NB4 (cell line): ENCODE measurements at regions not wholly inside any gene's neighbourhood (a gene's known extent, or its start where the extent isn't known, plus 50 kb on each side); places are given as distances from the start of the nearest gene placed in this dataset.
"Not testable (repeated sequence)": the region's sequence is repeated elsewhere in the genome, so short reads cannot be mapped to it uniquely, and the experiment has no call there.

Source experiments
- DNase-seq: peaks from one replicate; pipeline ENCODE4 v3.0.0; 2010; ENCODE audit warnings: low read depth
- H3K4me3 ChIP-seq: one replicate; pipeline ENCODE4 v1.5.1; 2011; ENCODE audit warnings: mild to moderate bottlenecking, low read depth, low read length, moderate library complexity
- MYC ChIP-seq: IDR thresholded peaks from 2 replicates; pipeline ENCODE4 v1.6.1; 2011; ENCODE audit warnings: low read depth, low read length
- POLR2A ChIP-seq: IDR thresholded peaks from 2 replicates; pipeline ENCODE4 v1.6.1; 2011; ENCODE audit warnings: mild to moderate bottlenecking; ENCODE audit not compliant: insufficient read length; ENCODE audit errors: extremely low read depth
- TF ChIP-seq, protein P1 (sequence below): IDR thresholded peaks from 2 replicates; pipeline ENCODE4 v1.6.1; 2011; ENCODE audit warnings: low read depth, low read length
- TF ChIP-seq, protein P2 (sequence below): IDR thresholded peaks from one replicate; pipeline ENCODE4 v1.5.1; 2012; ENCODE audit warnings: low read depth, low read length

DNA sequence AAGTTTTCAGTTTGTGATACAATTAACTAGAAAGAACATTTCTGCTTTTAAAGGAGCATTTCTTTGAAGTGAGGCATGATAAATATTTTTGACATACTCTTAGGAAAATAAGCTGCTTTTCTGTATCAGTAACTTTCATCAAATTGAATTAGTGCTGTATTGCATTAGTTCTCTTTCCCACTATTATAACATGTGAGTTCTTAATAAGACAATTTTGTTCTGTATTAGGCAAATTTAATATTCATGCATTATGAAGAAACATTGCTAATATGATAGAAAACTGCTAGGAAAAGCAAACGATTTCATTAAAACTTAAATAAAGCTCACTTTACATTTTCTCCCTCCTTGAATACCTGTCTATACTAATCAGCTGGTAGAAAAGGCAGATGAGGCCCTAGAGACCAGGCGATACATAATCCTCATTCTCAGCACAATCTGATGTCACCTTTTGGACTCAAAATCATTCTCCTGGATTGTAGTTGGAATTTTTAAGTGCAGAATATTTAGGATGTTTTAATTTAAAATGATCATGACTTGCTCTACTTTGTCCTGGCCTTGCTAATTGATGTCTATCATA lies 1636.8 kb downstream of the PCDH9 start:
- DNase-seq = no peak
- TF ChIP-seq MYC (no peak), POLR2A (no peak)
- TF ChIP-seq, protein P1, sequence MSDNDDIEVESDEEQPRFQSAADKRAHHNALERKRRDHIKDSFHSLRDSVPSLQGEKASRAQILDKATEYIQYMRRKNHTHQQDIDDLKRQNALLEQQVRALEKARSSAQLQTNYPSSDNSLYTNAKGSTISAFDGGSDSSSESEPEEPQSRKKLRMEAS = no peak
- TF ChIP-seq, protein P2, sequence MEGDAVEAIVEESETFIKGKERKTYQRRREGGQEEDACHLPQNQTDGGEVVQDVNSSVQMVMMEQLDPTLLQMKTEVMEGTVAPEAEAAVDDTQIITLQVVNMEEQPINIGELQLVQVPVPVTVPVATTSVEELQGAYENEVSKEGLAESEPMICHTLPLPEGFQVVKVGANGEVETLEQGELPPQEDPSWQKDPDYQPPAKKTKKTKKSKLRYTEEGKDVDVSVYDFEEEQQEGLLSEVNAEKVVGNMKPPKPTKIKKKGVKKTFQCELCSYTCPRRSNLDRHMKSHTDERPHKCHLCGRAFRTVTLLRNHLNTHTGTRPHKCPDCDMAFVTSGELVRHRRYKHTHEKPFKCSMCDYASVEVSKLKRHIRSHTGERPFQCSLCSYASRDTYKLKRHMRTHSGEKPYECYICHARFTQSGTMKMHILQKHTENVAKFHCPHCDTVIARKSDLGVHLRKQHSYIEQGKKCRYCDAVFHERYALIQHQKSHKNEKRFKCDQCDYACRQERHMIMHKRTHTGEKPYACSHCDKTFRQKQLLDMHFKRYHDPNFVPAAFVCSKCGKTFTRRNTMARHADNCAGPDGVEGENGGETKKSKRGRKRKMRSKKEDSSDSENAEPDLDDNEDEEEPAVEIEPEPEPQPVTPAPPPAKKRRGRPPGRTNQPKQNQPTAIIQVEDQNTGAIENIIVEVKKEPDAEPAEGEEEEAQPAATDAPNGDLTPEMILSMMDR = no peak
- no peak overlapping the region for H3K4me3 ChIP-seq

DNA sequence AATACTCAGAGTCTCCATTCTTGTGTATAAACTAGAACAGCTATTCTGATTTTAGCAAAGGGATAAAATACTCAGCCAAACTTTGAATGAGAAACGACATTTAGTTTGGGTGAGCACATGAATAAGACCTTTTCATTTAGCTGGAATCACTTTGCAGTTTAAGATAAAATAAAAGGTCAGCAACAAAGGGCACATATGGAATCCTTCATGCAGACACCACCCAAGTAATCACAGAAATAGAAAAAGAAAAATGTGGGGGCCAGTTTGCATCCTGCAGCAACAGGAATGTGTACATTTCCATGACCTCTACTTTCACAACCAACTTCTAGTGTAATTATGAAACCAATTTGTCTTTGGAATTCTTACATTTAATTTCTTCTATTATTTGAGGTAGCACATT lies 1637.4 kb downstream of the PCDH9 start:
- H3K4me3 ChIP-seq = no peak overlapping the region
- no peak for DNase-seq
- TF ChIP-seq MYC (no peak), POLR2A (no peak)
- TF ChIP-seq, protein P1 = no peak
- TF ChIP-seq, protein P2 = no peak

DNA sequence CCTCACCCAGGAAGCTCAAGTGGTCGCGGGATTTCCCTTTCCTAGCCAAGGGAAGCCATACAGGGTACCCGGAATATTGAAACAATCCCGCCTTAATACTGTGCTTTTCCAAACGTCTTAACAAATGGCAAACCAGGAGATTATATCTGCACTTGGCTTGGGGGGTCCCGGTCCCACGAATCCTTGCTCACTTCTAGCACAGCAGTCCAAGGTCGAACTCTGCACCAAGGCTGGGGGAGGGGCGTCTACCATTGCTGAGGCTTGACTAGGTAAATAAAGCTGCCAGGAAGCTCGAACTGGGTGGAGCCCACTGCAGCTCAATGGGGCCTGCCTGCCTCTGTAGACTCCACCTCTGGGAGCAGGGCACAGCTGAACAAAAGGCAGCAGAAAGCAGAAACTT lies 1644.8 kb downstream of the PCDH9 start:
- TF ChIP-seq, protein P2 = no peak
- TF ChIP-seq MYC = no peak
- no peak for TF ChIP-seq POLR2A
- TF ChIP-seq, protein P1 = no peak
- no peak overlapping the region for H3K4me3 ChIP-seq
- DNase-seq = no peak

DNA sequence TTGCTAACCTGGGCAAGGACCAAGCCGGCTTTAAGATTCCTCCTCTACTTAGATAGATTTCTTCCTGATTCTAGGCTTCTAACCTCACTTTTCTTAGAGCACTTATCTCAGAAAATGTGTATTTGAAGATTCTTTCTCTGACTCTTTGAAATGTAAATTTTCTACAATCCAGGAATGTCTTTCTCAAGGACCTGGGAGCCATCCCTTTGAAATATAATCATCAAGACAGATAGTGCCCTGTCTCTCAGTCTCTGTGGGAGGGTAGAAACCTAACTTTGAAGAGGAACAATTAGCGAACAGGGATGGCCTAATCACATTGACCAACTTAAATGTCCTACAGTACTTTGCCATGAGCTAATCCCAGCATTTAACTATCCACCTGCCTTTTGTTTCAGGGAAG lies 1646.0 kb downstream of the PCDH9 start:
- DNase-seq = no peak
- TF ChIP-seq, protein P1 = no peak
- TF ChIP-seq MYC = no peak
- no peak for TF ChIP-seq POLR2A
- TF ChIP-seq, protein P2 = no peak

DNA sequence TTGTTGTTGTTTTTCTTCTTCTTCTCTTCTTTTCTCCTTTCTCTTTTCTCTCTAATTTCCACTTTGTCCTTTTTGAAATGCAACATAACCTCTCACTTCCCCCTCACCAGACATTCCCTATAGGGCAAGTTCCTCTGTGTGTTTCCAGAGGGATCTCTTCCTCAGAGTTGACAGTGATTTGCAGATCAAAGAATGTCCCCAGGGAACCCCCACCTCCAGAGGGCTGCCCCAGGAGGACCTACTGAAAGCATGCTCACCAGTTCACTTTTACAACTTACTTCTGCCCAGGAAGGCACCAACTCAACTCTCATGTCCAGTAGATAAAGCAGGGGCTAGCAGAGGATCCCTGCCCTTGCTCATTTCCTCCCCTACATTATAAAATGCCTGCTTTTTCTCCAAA lies 1648.0 kb downstream of the PCDH9 start:
- TF ChIP-seq, protein P2 = no peak
- TF ChIP-seq, protein P1 = no peak
- TF ChIP-seq MYC = no peak
- TF ChIP-seq POLR2A = no peak
- no peak for DNase-seq
- no peak overlapping the region for H3K4me3 ChIP-seq

More for the DNA sequence above, 1646.0 kb downstream of the PCDH9 start:
- no peak overlapping the region for H3K4me3 ChIP-seq

DNA sequence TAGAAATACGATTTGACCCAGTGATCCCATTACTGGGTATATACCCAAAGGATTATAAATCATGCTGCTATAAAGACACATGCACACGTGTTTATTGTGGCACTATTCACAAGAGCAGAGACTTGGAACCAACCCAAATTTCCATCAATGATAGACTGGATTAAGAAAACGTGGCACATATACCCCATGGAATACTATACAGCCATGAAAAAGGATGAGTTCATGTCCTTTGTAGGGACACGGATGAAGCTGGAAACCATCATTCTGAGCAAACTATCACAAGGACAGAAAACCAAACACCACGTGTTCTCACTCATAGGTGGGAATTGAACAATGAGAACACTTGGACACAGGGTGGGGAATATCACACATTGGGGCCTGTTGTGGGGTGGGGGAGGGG lies 1665.6 kb downstream of the PCDH9 start:
- DNase-seq, H3K4me3 ChIP-seq: not testable (repeated sequence)
